Loucy (cell line): ENCODE measurements at regions not wholly inside any gene's neighbourhood (a gene's known extent, or its start where the extent isn't known, plus 50 kb on each side); places are given as distances from the start of the nearest gene placed in this dataset.

Experiments used
- H2AFZ ChIP-seq: fragments of 200-600 bp; sonication (generic); 2 replicates; pipeline ENCODE4 v1.6.0; 2016; ENCODE audit warnings: antibody characterized with exemption, mild to moderate bottlenecking, low read length, moderate library complexity
- H3F3A ChIP-seq: fragments of 200-600 bp; 2 replicates; pipeline ENCODE4 v1.6.0; 2016; ENCODE audit warnings: antibody characterized with exemption, low read depth, mild to moderate bottlenecking
- H3K27me3 ChIP-seq: fragments of 200-600 bp; sonication (generic); 2 replicates; pipeline ENCODE4 v1.6.1; 2014; ENCODE audit warnings: low read length, mild to moderate bottlenecking; ENCODE audit not compliant: insufficient read depth, poor library complexity, severe bottlenecking
- H3K36me3 ChIP-seq: fragments of 200-600 bp; sonication (generic); 2 replicates; pipeline ENCODE4 v1.6.1; 2016; ENCODE audit warnings: low read length; ENCODE audit not compliant: insufficient read depth
- H3K4me1 ChIP-seq: fragments of 200-600 bp; sonication (generic); 2 replicates; pipeline ENCODE4 v1.5.1; 2014; ENCODE audit warnings: low read length, mild to moderate bottlenecking; ENCODE audit not compliant: insufficient read depth, poor library complexity, severe bottlenecking
- H3K4me2 ChIP-seq: fragments of 200-600 bp; sonication (generic); 2 replicates; pipeline ENCODE4 v1.6.0; 2014; ENCODE audit warnings: antibody characterized with exemption, low read length, low read depth, mild to moderate bottlenecking; ENCODE audit not compliant: poor library complexity, severe bottlenecking
- H3K4me3 ChIP-seq: fragments of 200-600 bp; sonication (generic); 2 replicates; pipeline ENCODE4 v1.5.1; 2014; ENCODE audit warnings: low read length, mild to moderate bottlenecking, mixed read lengths; ENCODE audit not compliant: poor library complexity, severe bottlenecking
- H3K79me2 ChIP-seq: fragments of 200-600 bp; sonication (generic); 2 replicates; pipeline ENCODE4 v1.6.1; 2014; ENCODE audit warnings: low read length; ENCODE audit not compliant: insufficient read depth
- H3K9ac ChIP-seq: fragments of 200-600 bp; sonication (generic); 2 replicates; pipeline ENCODE4 v1.6.0; 2014; ENCODE audit warnings: mild to moderate bottlenecking, low read depth, low read length, moderate library complexity; ENCODE audit not compliant: poor library complexity, severe bottlenecking
- H3K9me2 ChIP-seq: fragments of 200-600 bp; sonication (generic); replicated peaks from 2 replicates; pipeline ENCODE4 v1.6.1; 2016; ENCODE audit warnings: low read depth, low read length, mixed read lengths
- H3K9me3 ChIP-seq: fragments of 200-600 bp; sonication (generic); 2 replicates; pipeline ENCODE4 v1.6.1; 2014; ENCODE audit warnings: mild to moderate bottlenecking, antibody characterized with exemption, low read length, low read depth; ENCODE audit not compliant: insufficient read depth
- H4K20me1 ChIP-seq: fragments of 200-600 bp; sonication (generic); 2 replicates; pipeline ENCODE4 v1.6.0; 2014; ENCODE audit warnings: antibody characterized with exemption, low read length, mild to moderate bottlenecking; ENCODE audit not compliant: insufficient read depth, poor library complexity, severe bottlenecking
- EZH2phosphoT487 ChIP-seq: fragments of 200-600 bp; IDR thresholded peaks from 2 replicates; pipeline ENCODE4 v1.6.1; 2018; ENCODE audit warnings: antibody characterized with exemption, mild to moderate bottlenecking, moderate library complexity, borderline replicate concordance
- TF ChIP-seq, protein P1 (sequence below): fragments of 200-600 bp; sonication (generic); conservative IDR thresholded peaks from 2 replicates; pipeline ENCODE4 v1.5.1; 2014; ENCODE audit warnings: mild to moderate bottlenecking, antibody characterized with exemption, low read length

- no peaks in the 10 kb centered on the region for H3F3A ChIP-seq
- no peaks in the 10 kb centered on the region for H3K36me3 ChIP-seq
- H3K4me1 ChIP-seq, result no peaks in the 10 kb centered on the region
- H3K9me2 ChIP-seq, result no peaks in the 10 kb centered on the region
- no peaks in the 10 kb centered on the region for H3K79me2 ChIP-seq
- no peaks in the 10 kb centered on the region for H4K20me1 ChIP-seq
- no peaks in the 10 kb centered on the region for H3K9me3 ChIP-seq
- H3K9ac ChIP-seq, result no peak overlapping the region
- H3K27me3 ChIP-seq, result peaks cover 10% of the 10 kb centered on the region
- no peak overlapping the region for H3K4me3 ChIP-seq
- no peak overlapping the region for H3K4me2 ChIP-seq
- no peak for TF ChIP-seq EZH2phosphoT487
- TF ChIP-seq, protein P1, sequence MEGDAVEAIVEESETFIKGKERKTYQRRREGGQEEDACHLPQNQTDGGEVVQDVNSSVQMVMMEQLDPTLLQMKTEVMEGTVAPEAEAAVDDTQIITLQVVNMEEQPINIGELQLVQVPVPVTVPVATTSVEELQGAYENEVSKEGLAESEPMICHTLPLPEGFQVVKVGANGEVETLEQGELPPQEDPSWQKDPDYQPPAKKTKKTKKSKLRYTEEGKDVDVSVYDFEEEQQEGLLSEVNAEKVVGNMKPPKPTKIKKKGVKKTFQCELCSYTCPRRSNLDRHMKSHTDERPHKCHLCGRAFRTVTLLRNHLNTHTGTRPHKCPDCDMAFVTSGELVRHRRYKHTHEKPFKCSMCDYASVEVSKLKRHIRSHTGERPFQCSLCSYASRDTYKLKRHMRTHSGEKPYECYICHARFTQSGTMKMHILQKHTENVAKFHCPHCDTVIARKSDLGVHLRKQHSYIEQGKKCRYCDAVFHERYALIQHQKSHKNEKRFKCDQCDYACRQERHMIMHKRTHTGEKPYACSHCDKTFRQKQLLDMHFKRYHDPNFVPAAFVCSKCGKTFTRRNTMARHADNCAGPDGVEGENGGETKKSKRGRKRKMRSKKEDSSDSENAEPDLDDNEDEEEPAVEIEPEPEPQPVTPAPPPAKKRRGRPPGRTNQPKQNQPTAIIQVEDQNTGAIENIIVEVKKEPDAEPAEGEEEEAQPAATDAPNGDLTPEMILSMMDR, result no peak
- H2AFZ ChIP-seq, result no peak overlapping the region
Measured at GRCh38 chr4:159410076-159410777, 307.3 kb downstream of the RAPGEF2 start.

DNA sequence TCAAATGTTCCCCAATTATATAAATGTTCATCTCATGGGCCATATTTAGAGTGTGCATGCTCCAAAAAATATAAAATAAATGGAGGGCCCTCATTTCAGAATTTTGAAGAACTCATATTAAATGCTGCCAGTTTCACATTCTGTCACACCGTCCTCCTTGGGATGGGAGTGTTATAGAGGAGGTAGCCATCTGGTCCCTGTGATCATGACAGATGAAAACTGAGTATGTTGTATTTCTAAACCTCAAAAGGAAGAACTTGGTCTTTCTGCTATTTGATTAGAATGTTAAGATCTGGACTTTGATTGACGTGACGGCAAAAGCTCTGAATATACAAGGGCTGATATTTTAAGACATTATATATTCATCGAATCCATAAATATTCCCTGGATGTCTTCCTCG is 308.0 kb downstream of the RAPGEF2 start:
- Histone ChIP-seq H3K9me3 (no peaks in the 10 kb centered on the region), H3K9ac (no peak overlapping the region), H2AFZ (no peak overlapping the region), H3K9me2 (no peaks in the 10 kb centered on the region), H3K79me2 (no peaks in the 10 kb centered on the region), H3K36me3 (no peaks in the 10 kb centered on the region), H3K4me2 (no peak overlapping the region), H4K20me1 (no peaks in the 10 kb centered on the region), H3K27me3 (peaks cover 10% of the 10 kb centered on the region), H3F3A (no peaks in the 10 kb centered on the region), H3K4me3 (no peak overlapping the region), H3K4me1 (no peaks in the 10 kb centered on the region)
- TF ChIP-seq, protein P1, result no peak
- TF ChIP-seq EZH2phosphoT487, result no peak

DNA sequence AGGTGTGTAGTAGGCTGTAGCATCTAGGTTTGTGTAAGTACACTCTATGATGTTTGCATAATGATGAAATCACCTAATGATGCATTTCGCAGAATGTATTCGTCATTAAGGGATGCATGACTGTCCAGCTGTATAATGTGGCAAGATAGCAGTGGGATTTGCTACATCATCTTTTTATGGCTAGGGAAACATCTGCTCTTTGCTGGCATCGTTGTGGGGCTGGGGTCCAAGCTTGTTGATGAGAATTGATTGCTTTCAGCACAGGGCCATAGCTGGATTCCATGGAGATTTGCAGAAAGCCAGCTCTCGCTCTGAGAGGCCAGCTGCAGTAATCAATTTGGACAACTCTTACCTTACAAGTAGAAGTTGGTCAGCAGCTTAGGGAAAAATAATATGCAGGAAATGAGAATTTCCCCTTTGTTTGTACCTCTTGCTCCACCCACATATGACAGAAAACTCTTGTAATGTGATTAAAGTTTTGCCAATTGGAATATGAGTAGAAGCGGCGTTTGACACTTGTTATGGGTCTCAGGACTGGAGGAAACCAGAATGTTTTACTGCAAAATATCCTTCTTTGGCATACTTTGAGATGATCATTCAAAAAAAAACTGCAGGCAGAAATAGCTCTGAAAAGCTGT is 310.5 kb downstream of the RAPGEF2 start:
- TF ChIP-seq, protein P1, result no peak
- TF ChIP-seq EZH2phosphoT487, result no peak
- Histone ChIP-seq H3K4me3 (no peak overlapping the region), H4K20me1 (no peaks in the 10 kb centered on the region), H3K9ac (no peak overlapping the region), H2AFZ (no peak overlapping the region), H3K4me1 (no peaks in the 10 kb centered on the region), H3K79me2 (no peaks in the 10 kb centered on the region), H3F3A (no peaks in the 10 kb centered on the region), H3K9me2 (no peaks in the 10 kb centered on the region), H3K36me3 (no peaks in the 10 kb centered on the region), H3K27me3 (peaks cover 10% of the 10 kb centered on the region), H3K4me2 (no peak overlapping the region), H3K9me3 (no peaks in the 10 kb centered on the region)
